DMS53 treated with DMSO at 0.1 percent for 48 hours (cell line): ENCODE measurements at regions not wholly inside any gene's neighbourhood (a gene's known extent, or its start where the extent isn't known, plus 50 kb on each side); places are given as distances from the start of the nearest gene placed in this dataset.

Experiments used
- DNase-seq: peaks from one replicate; lab custom pipeline; 2025; ENCODE audit not compliant: unreplicated experiment; lab: John Stamatoyannopoulos, UW

DNA sequence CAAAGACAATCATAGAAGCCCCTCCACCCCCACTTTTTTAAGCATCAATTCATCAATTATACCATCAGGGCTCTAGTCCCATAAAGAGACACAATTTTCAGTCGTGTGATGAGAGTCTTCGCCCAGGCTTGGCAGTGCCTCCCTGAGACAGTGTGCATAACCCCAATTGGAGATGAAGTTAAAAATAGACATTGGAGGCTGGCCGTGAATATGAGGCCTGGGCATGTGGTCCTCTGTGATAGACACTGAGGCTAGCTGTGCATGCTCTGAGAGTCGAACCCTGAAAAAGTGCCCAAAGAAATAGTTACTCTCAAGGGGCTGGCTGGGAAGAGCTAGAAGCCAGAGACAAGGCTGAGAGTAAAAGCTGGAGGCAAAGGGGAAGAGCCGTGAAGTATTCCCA, 248.6 kb upstream of the NR4A3 start:
- DNase-seq: no peak

DNA sequence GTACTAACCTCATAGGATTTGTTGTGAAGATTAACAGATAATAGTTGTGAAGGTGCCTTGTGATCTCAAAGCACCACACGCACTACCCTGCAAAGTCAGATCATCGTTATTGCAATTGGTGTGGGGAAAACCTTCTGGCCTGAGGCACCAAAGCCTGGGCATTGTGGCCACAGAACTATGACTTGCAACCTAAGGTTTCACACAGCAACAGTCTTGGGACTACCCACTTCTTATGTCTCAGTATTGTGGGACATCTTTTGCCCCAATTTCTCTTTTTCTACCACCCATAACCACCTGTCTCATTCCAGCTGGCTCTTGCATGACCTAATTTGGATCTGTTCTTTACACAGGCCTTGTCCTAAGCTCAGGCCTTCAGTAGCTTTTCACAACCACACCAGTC, 247.8 kb upstream of the NR4A3 start:
- DNase-seq: no peak

DNA sequence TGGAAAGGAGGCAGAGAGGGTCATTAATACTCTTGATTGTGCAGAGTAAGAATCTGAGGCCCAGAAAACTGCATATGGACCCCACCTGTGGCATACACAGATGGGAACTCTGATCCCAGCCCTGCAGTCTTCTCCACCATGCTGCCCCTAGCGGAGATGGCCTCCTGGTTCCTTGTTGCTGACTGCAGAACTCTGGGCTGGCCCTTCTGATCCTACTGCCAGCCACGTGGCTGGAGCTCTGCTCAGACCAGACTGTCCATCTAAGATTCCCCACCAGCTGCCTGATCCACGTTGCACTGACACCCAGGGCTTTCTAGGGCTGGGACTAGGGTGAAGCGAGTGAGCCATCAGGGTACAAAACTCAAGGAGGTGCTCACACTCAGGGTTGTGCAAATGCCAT, 245.7 kb upstream of the NR4A3 start:
- DNase-seq: no peak

DNA sequence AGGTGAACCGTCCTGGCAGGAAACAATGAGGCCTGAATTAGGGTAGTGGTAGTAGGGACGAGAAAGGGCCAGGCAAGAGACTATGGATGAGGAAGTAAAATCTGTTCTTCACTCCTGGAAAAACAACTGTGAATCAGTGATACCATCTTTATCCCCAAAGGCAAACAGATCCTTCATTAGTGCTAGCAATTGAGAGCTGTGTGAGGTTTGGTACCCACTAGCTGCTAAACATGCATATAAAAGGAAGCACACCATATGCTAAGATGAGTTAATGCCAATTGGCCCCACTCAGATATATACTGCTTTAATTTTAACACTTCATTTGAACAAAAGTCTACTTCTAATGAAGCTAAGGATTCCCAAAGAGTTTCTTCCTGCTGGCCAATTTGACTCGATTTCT, 244.8 kb upstream of the NR4A3 start:
- no peak for DNase-seq

DNA sequence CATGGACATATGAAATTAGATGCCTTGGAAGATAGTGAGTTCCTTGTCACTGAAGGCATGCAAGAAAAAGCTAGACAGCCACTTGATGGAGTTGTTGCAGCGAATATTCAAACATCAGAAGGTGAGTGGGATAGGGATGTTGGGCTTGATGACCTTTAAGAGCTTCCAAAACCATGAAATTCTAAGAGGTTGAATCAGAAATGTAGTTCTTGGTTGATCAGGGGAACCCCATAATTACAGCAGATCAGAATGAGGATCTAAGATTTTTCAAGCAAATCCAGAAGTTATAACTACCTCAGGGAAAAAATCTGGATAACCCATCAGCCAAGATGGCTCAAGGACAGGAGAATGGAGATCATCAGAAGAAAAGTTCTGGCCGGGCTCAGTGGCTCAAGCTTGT, 244.3 kb upstream of the NR4A3 start:
- no peak for DNase-seq

DNA sequence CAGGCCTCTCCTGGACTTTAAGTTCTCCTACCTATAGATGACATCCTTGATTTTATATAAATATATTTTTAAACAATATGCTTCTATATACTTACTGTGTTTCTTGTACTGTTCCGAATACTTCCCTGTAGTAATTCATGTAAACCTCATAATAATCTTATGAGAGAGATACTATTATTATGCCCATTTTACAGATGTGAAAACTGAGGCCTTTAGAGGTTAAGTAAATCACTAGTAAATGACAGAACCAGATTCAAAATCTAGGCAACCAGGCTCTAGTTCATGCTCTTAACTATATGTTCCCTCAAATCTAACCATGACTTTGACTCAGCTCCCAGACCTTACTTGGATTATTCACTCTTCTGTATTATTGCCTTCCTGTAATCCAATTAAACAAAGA, 243.0 kb upstream of the NR4A3 start:
- DNase-seq: no peak

DNA sequence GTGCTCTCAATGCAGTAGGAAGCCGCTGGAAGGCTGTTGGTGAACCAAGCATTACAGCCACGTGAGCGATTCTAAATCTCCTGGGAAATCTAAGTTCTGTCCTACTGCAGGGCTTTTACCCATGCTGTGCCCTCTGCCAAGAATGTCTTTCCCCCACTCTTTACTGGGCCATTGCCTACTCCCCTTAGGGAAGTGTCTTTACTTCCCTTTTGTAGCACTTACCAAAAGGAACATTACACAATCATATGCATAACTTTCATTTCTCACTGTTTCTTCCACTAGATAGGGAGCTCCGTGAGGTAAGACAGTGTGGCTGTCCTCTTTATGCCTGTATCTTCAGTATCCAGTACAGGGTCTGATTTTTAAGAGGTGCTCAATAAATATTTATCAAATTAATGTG, 241.7 kb upstream of the NR4A3 start:
- no peak for DNase-seq

DNA sequence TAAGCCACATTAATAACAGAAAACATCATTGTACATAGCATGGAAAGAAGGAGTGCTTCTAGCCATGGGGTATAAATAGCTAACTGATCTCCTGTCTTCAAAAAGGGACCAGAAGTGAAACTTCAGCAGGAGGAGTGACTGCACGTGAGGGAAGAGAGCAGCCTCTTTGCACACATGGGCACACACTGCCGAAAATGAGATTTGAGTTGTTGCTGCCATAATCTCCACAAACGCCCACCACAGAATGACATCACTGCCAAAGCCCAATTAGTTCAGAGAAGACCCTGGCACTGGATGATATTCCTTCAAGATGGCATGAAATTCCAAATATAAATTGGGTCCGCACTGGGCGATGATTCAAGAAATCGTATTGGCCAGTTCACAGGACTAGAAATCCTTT, 238.9 kb upstream of the NR4A3 start:
- DNase-seq: no peak

DNA sequence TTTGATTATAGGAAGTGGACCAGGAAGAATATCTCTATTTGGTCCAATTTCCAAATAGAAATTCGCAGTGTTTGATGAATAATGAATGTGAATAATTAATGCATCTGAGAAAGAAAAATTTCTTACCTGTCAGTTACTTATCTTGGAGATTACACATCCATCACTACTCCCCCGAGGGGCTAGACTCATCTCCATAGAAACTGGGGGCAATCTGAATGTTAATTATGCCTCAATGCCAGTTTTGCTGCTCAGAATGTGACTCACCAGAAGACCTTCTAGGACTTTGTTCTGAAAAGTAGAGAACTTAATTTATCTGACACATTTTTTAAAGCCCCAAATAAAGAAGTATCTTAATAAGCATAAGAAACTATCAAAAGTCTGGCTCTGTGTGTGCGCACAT, 233.4 kb upstream of the NR4A3 start:
- no peak for DNase-seq

DNA sequence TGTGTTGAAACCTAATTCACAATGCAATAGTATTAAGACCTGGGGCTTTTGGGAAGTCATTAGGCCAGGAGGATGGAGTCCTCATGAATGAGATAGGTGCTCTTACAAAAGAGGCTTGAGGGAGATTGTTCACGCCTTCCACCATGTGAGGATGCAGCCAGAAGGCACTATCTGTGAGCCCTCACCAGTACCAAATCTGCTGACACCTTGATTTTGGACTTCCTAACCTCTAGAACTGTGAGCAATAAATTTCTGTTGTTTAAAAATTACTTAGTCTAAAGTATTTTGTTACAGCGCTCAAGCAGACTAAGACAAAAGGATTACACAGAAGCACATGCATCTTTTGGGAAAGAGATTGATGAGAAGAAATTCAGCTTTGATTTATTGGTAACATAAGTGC, 232.9 kb upstream of the NR4A3 start:
- no peak for DNase-seq

DNA sequence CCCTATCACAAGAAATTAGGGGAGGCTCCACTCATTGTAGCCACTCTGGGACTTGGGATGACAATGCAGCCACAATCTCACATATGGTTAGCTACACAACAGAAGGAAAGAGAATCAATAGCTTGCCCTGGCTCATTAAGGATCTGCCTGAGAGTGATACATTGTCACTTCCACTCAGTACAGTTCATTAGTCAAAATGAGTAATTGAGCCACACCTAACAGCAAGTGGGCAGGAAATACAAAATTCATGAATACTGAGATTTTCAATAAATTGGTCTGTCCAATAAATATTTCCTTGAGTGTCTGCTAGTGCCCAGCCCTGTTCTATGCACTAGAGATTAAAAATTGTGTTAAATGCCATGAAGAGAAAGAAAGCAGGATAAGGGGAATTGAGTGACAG, 231.3 kb upstream of the NR4A3 start:
- DNase-seq: no peak

DNA sequence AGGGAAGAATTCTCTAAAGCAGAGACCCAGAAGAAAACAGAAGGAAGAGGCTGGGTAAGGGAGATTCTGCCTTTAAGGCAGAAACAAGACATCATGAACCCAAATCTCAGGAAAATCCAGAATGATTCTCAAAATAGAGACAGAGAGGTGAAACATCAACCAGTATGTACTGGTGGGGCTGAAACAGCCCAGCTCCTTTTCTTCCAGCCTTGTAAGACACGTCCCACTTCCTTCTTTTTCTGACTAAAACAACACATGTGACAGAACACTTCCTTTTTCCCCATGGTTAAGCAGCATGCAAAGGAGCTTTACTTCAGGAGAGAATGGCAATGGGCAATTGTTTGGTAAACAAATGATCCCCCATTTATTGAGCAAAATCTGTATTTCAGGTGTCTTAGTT, 230.8 kb upstream of the NR4A3 start:
- DNase-seq: no peak

DNA sequence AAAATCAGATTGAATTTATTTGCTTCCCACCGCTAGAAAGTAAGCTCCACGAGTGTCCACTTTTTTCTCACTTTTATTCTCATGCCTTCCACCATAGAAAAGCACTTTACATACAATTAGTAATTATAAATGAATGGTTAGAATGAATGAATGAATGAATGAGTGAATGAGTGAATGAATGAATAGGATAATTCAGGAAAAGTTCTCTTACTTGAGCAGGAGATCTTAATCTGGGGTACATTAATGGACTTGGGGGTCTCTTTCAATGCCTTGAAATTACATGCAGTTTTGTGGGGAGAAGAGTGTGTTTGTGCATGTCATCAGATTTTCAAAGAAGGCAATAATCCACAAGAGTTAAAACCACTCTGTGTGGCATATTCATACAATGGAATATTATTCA, 229.9 kb upstream of the NR4A3 start:
- DNase-seq: no peak

DNA sequence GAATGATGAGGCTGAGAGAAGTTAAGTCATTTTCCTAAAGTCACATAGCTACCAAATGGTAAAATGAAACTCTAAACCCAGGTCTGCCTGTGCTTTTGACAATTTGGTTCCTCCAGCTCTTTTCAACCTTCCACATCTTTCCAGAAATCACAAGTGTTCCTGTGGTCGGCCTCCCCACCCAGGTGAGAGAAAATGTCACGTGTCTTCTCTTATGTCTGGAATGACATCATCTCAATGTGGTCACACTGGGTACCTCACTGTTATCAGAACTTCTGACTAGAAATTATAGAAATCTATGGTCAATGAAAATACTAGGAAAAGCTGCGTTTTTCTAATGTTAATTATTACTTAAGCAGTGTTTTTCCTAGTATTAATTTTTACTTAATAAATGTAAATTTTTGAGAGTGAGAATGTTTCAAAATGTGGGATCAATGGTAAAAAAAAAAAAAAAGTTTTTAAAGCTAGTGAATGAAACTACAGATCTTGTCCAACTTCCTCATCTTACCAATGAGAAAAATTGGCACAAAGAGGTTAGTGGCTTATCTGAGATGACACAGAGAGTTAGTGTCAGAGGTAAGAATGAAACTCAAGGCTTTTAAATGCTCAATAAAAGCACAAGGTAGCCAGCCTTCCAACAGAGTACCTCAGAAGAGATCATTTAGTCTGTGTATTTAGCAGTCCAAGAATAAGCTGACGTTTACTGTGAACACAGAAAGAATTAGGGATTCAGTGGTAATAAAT, 228.7 kb upstream of the NR4A3 start:
- no peak for DNase-seq

DNA sequence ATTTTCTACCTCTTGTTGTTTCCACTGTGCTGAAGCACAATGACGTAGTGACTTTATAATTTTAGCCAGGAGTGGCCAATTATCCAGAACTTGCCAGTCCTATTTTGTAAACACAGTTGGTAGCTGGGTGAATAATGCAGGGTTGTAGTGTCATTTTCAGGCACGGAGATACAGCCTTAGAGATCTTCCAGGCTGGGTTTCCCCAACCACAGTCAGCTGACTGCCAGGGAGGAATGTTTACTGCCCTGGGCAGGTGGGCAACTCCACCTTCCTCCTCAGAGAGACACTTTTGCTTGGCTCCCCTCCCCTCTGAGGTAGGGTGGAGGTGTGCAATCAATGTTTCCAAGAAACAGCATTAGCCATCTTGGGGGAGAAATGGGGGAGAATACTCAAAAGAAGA, 228.1 kb upstream of the NR4A3 start:
- DNase-seq: no peak

DNA sequence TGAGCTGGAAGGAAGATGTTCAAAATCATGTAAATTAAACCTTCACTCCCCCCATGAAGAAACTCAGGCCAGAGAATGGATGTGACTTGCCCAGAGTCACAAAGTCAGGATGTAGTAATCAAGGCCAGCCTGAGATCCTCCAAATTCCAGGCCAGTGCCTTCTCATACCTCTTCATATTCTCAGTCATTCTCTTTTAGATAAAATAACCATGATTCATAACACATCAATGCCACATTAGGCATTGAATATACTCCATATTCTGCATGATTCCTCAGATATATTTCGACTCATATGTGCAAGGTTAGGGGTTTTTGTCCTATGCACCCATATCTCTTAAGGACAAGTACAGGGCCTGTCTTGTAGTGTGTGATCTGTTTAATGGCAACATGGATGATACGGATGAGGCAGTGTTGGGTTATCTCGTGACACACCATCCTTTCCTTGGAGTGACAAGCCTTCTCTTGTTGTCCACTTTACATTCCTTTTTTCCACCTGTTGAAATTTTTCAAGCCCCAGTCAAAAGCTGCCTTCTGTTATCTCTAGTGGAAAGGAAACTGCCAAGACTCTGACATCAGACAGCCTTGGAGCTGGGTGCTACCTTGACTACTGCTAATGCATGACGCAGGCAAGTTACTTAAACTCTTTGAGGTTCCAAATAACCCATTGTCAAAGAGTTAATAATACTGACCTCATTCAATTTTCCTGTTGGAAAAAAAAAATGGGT, 227.5 kb upstream of the NR4A3 start:
- no peak for DNase-seq

DNA sequence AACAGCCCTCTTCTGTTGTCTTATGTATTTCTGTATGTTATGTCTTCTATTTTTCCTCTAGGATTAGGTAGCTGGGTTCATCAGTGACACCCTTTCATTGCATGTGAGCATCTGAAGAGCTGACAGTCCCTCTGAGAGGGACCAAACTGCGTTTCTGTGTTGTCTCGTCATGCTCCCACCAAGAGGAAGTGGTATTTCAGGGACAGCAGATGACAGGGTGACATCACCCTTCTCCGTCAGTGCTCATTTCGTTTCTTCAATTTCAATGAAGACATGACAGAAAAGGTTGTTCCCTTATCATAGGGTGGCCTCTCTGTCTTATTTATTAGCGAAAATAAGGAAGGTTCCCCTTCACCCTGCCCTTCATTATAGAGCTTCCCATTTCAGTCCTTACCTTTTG, 225.9 kb upstream of the NR4A3 start:
- DNase-seq: no peak

DNA sequence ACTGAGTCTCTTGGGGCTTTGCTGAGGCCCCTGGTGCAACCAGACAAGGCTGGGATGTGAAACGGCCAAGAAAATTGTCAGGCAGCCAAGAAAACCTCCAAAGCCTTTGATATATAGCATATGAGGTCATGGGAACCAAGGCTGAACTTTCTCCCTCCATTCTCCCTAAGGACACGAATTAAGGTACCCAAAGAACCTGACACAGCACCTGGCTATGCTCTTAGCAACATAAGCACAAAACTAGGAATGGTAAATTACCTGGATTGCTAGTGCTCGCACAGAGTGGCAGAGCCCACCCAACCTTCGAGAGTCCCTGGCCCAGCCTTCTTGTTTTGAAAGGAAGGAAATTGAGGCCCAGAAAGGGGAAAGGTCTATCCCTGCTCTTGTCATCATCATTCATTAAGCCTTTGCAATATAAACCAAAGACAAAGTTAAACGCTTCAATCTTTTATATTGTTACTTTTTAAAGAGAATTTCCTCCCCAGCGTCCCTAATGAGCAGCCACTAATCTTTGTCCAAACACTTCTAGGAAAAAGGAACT, 220.0 kb upstream of the NR4A3 start:
- DNase-seq: no peak

DNA sequence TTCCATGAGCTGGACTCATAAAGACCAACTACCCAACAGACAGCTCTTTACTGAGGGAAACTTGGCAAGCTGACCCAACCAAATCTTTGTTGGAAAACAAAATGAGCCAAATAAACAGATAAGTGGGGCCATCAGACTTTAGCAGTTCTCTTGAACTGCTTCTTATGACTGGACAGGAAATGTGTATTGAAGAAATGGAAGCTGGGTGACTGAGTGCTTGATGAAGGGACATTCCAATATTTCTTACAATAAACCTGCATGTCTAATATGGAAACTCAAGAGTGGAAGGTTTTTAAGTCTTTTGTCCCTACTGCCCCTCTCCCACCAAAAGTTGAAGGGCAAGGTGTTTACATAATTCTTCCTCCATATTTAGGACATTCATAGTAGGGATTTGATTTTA, 218.8 kb upstream of the NR4A3 start:
- DNase-seq: no peak

DNA sequence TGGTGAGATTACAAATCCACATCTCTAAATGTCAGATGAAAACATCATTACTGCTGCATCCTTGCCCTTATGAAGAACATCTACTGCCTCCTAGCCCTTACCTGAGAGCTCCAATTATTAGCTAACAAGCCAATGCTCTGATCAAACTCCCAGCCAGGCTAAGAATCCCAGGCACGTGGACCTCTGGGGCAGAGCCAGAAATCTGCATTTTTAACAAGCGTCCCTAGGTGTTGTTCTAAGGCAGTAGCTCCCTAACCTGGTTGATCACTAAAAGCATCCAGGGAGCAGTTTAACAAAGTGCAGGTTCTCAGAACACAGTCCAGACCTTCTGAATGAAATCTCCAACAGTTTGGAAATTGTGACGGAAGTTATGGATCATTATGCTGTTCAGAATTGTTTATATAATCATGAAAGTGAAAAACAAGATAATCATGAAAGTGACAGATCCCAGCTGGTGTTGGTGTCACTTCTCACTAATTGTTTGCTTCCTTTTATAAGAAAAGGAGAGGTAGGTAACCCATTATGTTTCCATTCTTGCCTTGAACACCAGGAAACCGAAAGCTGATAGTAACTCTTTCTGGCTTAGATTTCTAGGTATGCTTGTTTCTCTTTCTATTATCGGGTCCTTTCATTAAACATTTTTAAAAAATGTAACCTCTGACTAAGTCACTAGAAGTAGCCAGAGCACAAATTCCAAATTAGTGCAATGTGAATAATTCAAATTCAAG, 216.5 kb upstream of the NR4A3 start:
- DNase-seq: no peak

DNA sequence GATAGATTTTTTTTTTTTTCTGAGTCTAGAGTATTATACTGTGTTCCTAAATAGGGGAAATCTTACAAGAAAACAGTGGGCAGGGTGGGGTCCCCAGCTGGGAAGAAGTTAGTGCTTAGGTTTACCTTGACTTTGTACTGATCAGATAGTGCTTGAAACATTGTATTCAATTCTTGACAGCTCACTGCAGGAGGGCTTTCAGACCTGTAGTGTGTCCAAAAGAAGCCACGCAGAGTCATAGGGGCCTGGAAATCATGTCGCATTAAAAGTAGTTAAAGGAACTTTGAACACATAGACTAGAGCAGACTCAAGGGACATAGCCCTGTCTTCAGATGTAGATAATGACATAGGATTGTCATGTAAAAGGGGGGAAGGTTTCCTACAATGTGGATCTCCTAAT, 215.4 kb upstream of the NR4A3 start:
- no peak for DNase-seq

DNA sequence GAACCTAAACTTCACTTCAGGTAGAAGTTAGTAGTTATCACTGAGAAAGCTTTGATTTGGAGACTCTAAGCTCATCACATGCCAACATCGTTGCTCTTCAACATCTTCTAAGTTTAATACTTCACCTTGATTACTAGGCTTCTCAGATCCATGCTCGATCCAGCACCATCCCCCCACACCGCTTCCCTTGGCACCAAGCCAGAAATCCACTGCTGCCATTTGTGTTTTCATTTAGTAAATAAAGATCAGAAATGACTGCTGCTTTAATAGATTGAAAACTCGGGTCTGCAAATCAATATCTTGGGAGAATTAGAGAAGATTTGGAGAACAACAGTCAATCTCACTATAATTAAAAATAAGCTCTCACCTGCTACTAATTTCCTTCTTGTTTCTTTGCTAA, 214.7 kb upstream of the NR4A3 start:
- no peak for DNase-seq
